ENCODE measurements at regions not wholly inside any gene's neighbourhood (a gene's known extent, or its start where the extent isn't known, plus 50 kb on each side); places are given as distances from the start of the nearest gene placed in this dataset.
"Not testable (repeated sequence)": the region's sequence is repeated elsewhere in the genome, so short reads cannot be mapped to it uniquely, and the experiment has no call there.

DNA sequence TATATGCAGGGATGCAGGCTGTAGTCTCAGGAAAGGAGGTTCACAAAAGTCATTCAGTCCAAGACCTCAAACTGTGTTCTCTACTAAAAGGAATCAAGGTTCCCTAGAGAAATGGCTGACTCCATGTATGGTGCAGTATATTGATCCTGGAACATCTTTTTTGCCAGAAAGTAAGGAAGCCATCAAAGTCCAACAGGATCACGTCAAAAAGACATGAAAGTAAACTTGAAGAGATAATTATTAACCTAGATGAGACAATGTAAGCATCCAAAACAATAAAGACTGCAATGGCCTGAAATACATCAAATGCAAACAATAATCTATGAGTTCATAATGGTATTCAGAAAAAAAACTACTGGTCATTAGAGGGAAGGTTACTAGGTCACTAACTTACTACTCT, 115.6 kb upstream of the FABP2 start:
- intact Hi-C loops (cut with DNase I); DNase-seq: not testable (repeated sequence)

DNA sequence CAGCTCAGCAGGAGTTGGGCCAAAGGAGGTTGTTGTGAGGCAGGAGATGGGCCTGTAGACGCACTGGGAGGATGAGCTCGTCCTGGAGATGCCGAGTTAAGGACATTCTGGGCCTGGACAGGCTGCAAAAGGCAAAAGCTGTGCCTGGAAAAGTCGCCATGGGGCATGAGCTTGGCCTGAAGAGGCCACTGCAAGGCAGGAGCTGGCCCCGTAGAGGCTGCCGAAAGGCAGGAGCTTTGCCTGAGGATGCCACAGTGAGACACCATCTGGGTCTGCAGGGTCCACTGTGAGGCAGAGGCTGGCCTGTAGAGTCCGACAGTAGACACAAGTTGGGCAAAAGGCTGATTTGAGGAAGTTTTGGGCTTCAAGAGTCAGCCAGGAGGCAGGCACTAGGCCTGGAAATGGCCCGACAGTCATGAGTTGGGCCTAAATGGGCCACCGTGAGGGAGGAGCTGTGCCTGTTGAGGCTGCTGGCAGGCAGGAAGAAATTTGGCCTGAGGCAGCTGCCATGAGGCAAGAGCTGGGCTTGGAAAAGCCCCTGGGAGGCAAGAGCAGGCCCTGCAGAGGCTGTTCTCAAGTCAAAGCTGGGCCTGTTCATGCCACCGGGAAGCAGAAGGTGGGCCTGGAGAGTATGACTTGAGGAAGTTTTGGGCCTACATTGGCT, 86.8 kb upstream of the FABP2 start:
- DNase-seq: peak in 2 of 10 donors; percentile 57 to 58
- intact Hi-C loops (cut with DNase I): not testable (repeated sequence)

DNA sequence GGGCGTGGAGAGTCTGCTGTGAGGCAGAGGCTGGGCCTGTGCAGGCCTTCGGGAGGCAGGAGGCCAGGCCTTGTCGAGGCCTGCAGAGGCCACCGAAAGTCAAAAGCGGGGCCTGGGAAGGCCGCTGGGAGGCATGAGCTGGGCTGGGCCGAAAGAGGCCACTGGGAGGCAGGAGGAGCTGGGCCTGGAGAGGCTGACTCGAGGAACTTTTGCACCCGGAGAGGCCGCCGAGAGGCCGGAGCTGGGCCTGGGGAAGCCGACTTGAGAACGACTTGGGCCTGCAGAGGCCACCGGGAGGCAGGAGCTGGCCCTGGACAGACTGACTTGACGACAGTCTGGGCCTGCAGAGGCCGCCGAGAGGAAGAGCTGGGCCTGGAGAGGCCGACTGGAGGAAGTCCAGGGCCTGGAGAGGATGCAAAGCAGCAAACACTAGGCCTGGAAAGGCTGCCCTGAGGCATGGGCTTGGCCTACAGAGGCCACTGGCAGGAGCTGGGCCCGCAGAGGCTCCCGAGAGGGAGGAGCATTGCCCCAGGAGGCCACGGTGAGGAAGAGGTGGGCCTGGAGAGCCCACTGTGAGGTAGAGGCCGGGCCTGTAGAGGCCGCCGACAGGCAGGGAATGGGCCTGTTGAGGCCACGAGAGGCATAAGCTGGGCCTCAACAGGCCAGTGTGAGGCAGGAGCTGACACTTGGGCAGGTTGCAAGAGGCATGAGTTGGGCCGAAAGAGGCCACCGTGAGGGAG, 85.0 kb upstream of the FABP2 start:
- intact Hi-C loops (cut with DNase I): not testable (repeated sequence)
- DNase-seq: peak in 2 of 10 donors; percentile 72

DNA sequence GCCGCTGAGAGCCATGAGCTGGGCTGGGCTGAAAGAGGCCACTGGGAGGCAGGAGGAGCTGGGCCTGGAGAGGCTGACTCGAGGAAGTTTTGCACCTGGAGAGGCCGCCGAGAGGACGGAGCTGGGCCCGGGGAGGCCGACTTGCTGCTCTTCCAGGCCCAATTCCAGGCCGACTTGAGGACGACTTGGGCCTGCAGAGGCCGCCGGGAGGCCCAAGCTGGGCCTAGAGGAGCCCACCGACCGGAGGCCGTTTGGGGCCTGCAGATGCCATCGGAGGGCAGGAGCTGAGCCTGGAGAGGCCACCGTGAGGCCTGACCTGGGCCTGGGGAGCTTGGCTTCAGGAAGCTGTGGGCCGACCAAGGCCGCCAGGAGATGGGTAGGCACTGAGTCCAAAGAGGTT, 84.1 kb upstream of the FABP2 start:
- DNase-seq: peak in 1 of 10 donors; percentile 46
- intact Hi-C loops (cut with DNase I): not testable (repeated sequence)

DNA sequence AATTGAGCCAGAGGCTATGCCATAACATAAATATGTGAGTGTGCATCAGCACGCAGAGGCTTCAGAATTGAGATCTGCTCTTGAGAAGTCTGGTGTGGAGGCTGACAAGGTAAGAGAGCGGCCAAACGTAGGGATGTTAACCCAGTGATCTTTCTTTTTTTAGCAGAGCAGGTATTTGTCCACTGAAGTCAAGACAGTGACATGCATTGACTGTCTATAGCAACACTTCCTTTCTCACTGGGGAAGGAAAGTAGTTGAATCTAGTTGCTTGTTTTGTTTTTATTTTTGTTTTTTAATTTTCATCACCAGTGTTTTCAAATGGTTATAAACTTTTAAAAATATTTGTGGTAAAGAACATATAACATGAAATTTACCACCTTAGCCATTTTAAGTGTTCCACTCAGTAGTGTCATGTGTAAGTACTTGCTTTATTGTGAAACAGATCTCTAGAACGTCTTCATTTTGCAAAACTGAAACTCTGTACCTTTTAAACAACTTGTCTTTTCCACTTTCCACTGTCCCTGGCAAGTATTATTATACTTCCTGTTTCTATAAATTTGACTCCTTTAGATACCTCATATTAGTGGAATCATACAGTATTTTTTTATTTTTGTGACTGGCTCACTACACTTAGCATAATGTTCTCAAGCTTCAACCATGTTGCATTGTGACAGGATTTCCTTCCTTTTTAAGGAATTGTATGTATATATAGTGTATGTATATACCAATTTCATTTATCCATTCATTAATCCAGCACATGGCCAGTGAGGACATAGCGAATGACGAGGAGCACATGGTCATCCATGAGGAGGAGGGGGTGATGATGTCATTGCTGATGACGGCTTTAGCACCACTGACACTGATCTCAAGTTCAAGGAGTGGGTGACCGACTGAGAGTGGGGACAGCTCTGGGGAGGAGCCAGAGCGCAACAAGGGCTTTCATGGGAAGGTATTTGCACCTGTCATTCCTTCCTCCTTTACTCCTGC, 80.7 kb upstream of the FABP2 start:
- intact Hi-C loops (cut with DNase I): not testable (repeated sequence)
- DNase-seq: peak in 1 of 10 donors; percentile 46

DNA sequence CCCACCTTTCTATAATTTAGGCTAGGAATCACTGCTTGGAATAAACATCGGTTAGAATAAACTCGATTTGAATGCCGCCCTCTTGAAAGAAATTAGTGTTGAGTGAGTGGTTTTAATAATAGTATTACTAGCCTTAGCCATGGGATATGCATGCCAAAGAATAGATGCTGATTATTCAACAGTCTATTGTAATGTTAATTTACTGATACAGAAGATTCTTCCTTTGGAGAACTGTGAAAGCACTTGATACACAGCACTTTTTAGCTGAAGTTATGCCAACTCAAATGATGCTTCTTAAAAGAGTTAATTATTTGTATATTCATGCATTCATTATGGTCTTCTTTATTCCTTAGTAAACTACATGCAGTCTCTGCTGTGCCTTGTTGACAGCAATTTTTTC, 73.8 kb upstream of the FABP2 start:
- intact Hi-C loops (cut with DNase I); DNase-seq: not testable (repeated sequence)

DNA sequence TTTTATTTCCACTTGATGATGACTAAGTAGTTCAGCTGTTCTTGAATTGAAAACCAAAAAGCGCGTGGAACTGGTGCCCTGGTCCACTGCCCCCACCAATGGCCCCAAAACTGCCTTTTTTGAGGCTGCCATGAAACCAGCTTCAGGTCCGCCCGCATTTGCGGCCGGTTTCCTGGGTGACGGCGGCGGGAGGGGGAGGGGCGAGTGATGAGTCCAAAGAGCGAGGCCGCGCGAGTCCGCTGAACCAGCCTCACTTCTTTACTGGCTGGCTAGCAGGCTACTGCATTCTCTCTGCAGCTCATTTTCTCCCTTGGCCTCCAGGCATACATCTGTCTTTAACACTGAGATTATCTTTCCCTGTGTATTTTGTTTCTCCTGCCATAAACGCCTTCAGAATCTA, 72.9 kb upstream of the FABP2 start:
- intact Hi-C loops (cut with DNase I): no loop called here

DNA sequence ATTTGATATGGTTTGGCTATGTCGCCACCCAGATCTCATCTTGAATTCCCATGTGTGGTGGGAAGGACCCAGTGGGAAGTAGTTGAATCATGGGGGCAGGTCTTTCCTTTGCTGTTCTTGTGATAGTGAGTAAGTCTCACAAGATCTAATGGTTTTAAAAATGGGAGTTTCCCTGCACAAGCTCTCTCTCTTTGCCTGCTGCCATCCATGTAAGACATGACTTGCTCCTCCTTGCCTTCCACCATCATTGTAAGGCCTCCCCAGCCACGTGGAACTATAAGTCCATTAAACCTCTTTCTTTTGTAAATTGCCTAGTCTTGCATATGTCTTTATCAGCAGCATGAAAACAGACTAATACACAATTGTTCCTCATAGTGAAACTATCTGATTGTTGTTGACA, 66.9 kb upstream of the FABP2 start:
- intact Hi-C loops (cut with DNase I): not testable (repeated sequence)

More for the DNA sequence above, 72.9 kb upstream of the FABP2 start:
- peak in 2 of 10 donors; percentile 62 to 67 for DNase-seq

DNA sequence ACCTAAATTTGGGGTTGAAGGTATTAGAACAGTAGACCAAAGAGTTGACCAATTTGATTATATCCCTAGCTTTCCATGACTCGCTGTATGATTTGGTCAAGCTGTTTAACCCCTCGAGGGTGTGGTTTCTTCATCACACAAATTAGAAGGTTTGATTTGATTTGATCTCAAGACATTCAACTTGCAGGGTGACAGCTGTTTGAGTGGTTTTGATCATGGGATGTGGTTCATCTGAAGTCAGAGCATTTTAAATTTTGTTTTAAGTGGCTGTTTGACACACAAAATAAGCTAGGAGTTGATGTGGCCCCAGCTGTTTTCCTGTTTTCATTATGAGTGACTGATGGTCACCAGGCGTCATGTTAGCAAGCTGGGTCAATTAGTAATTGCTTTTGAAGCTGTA, 52.7 kb upstream of the FABP2 start:
- intact Hi-C loops (cut with DNase I): not testable (repeated sequence)

More for the DNA sequence above, 66.9 kb upstream of the FABP2 start:
- not testable (repeated sequence) for DNase-seq

DNA sequence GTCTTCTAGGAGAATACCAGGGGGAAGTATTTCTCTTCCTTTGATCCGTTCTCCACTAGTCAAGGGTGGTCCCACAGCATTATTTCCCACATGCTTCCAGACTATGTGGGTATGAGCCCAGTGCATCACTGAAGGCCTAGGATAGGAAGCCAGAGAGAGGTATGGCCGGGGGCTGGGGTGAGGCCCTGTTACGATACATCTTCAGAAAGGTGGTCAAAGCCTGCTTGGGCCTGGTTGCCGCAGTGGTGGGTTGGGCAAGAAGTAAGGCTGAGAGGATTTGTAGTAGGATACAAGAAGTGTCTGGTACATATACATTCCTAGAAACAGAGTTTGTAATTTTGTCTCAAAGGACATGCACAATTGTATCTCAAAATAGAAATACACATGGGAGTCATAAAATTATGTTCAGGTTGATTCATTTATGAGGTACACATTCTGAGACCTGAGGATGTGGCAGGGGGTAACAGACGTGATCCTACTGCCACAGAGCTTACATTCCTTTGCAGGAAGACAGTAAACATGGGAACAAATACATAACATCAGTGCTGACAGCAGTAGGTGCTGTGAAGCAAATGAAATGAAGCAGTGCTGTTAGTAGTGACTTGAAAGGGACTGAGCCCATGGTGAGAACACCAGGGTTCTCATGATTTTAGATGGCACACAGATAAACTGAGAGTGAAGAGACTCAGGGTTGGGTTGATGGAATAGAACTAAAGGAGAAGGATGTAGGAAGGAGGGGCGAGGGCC, 50.6 kb upstream of the FABP2 start:
- DNase-seq; intact Hi-C loops (cut with DNase I): not testable (repeated sequence)

More for the DNA sequence above, 52.7 kb upstream of the FABP2 start:
- not testable (repeated sequence) for DNase-seq

Measured in posterior cingulate gyrus (tissue), 11 donors.